Ascending aorta (tissue), 2 donors: ENCODE measurements at regions not wholly inside any gene's neighbourhood (a gene's known extent, or its start where the extent isn't known, plus 50 kb on each side); places are given as distances from the start of the nearest gene placed in this dataset.
"Not testable (repeated sequence)": the region's sequence is repeated elsewhere in the genome, so short reads cannot be mapped to it uniquely, and the experiment has no call there.

Experiments
- DNase-seq, 2 donors: peaks; one replicate each; pipeline ENCODE4 v3.0.0-alpha.2; 2019; ENCODE audit warnings: low spot score in 2 of 2
- H3K27ac ChIP-seq, 2 donors: fragments of 200-600 bp; sonication (generic); one replicate each; pipeline ENCODE4 v1.5.1; 2016 to 2017; ENCODE audit warnings: mild to moderate bottlenecking in 1 of 2
- H3K27me3 ChIP-seq: fragments of 200-600 bp; sonication (generic); one replicate; pipeline ENCODE4 v1.5.1; 2017
- H3K36me3 ChIP-seq, 2 donors: fragments of 200-600 bp; sonication (generic); one replicate each; pipeline ENCODE4 v1.5.1; 2016
- H3K4me1 ChIP-seq, 2 donors: fragments of 200-600 bp; sonication (generic); one replicate each; pipeline ENCODE4 v1.5.1; 2016 to 2017; ENCODE audit warnings: mild to moderate bottlenecking in 1 of 2
- H3K4me3 ChIP-seq, 2 donors: fragments of 200-600 bp; sonication (generic); one replicate each; pipeline ENCODE4 v1.5.1; 2016 to 2017; ENCODE audit warnings: mild to moderate bottlenecking in 1 of 2
- H3K9me3 ChIP-seq, 2 donors: fragments of 200-600 bp; sonication (generic); one replicate each; pipeline ENCODE4 v1.5.1; 2016
- CTCF ChIP-seq, 3 experiments: fragments of 200-600 bp in 2 of 3; fragments of 450-650 bp in 1 of 3; sonication (generic) in 2 of 3; IDR thresholded peaks; one replicate each; pipeline ENCODE4 v1.5.1; 2016 to 2019; ENCODE audit warnings: antibody characterized with exemption in 3 of 3, mild to moderate bottlenecking in 1 of 3, moderate library complexity in 1 of 3
- intact Hi-C: fragments of 100-400 bp; cut with DNase I; formaldehyde crosslinking; loops from one replicate; pipeline ENCODE4 v1.15.1; 2023

DNA sequence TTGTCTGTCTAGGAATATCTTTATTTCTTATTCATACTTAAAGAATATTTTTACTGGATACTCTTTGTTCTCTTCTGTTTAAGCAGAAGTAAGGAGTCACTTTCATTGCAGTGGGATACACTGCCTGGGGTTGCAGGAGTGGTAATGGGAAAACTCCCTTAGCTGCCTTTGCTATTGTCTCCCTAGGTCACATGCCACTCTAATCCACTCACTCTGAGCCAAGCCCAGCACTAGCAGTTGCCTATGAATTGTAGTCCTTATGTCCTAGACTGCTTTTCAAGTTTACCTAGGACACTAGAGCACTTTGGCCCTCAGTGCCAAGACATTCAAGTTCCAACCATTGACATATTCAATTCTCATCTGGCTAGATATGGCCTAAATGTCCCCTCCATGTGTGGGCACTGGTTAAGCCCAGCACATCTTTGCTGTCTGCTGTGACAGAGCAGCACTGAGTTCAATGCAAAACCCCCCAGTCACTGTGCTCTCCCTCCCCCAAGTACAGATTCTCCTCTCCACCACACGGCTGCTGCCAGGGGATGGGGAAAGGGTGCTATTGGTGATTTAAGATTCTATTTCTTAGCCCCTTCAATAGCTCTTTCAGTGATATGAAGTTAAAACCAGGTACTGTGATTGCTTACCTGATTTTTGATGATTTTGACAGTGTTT, 991.7 kb upstream of the KCND2 start:
- intact Hi-C loops = no loop called here
- H3K36me3 ChIP-seq = no peaks in the 10 kb centered on the region
- no peaks in the 10 kb centered on the region for H3K4me1 ChIP-seq
- H3K9me3 ChIP-seq = no peaks in the 10 kb centered on the region
- H3K4me3 ChIP-seq = no peak overlapping the region
- H3K27me3 ChIP-seq = no peaks in the 10 kb centered on the region
- H3K27ac ChIP-seq = no peak overlapping the region
- DNase-seq = no peak
- TF ChIP-seq CTCF (IDR thresholded peaks at IDR 0.05) = no peak

GRCh38 chr7:119283353-119283752, 989.6 kb upstream of the KCND2 start:
- no peak for DNase-seq
- no peak overlapping the region for H3K4me3 ChIP-seq
- no peak for TF ChIP-seq CTCF (IDR thresholded peaks at IDR 0.05)
- no peaks in the 10 kb centered on the region for H3K9me3 ChIP-seq
- no peak overlapping the region for H3K27ac ChIP-seq
- H3K36me3 ChIP-seq = no peaks in the 10 kb centered on the region
- H3K27me3 ChIP-seq = no peaks in the 10 kb centered on the region
- no peaks in the 10 kb centered on the region for H3K4me1 ChIP-seq
- intact Hi-C loops = no loop called here

DNA sequence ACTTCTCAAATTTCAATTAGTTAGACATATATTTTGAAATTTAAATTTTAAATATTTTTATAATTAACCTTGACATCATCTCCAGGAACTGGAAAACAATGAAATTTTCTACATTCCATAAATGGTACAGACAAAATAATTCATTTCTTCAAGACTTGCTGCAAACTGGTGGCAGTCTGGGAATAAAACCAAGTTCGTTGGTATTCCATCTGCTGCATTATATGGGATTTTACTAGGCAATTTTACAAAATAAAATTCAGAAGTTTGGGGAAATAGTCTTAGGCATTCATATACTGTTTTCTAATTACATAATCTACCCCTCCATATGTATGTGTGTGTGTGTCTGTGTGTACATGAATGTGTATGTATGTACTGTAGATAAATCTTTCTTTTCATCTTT, 984.6 kb upstream of the KCND2 start:
- TF ChIP-seq CTCF (IDR thresholded peaks at IDR 0.05) = no peak

GRCh38 chr7:119300341-119300740, 972.6 kb upstream of the KCND2 start:
- DNase-seq, H3K36me3 ChIP-seq, H3K27me3 ChIP-seq, H3K4me1 ChIP-seq, H3K9me3 ChIP-seq, intact Hi-C loops, H3K27ac ChIP-seq, H3K4me3 ChIP-seq: not testable (repeated sequence)

More for the DNA sequence above, 984.6 kb upstream of the KCND2 start:
- intact Hi-C loops = no loop called here
- Histone ChIP-seq H3K27me3 (no peaks in the 10 kb centered on the region), H3K36me3 (no peaks in the 10 kb centered on the region), H3K4me3 (no peak overlapping the region), H3K9me3 (no peaks in the 10 kb centered on the region), H3K4me1 (no peaks in the 10 kb centered on the region), H3K27ac (no peak overlapping the region)
- no peak for DNase-seq

GRCh38 chr7:119320316-119320715, 952.7 kb upstream of the KCND2 start:
- DNase-seq = no peak
- Histone ChIP-seq H3K27ac (no peak overlapping the region), H3K27me3 (no peaks in the 10 kb centered on the region), H3K4me1 (no peaks in the 10 kb centered on the region), H3K9me3 (no peaks in the 10 kb centered on the region), H3K4me3 (no peak overlapping the region), H3K36me3 (no peaks in the 10 kb centered on the region)
- intact Hi-C loops = no loop called here
- no peak for TF ChIP-seq CTCF (IDR thresholded peaks at IDR 0.05)

- DNase-seq = no peak
- Histone ChIP-seq H3K36me3 (no peaks in the 10 kb centered on the region), H3K27ac (no peak overlapping the region), H3K27me3 (no peaks in the 10 kb centered on the region), H3K9me3 (no peaks in the 10 kb centered on the region), H3K4me1 (no peaks in the 10 kb centered on the region), H3K4me3 (no peak overlapping the region)
- intact Hi-C loops = no loop called here
- no peak for TF ChIP-seq CTCF (IDR thresholded peaks at IDR 0.05)
These were observed 943.3 kb upstream of the KCND2 start for GRCh38 chr7:119329715-119330114.
